HCT116 (cell line): ENCODE measurements at regions not wholly inside any gene's neighbourhood (a gene's known extent, or its start where the extent isn't known, plus 50 kb on each side); places are given as distances from the start of the nearest gene placed in this dataset.

Source experiments
- ATAC-seq: fragments of 200-7000 bp; cut with Tn5 transposase; 2 replicates; pipeline ENCODE4 v1.9.1; 2020; ENCODE audit warnings: mild to moderate bottlenecking, moderate library complexity
- BruUV-seq: library from RNA; stranded (reverse); fragments of 400-500 nt; replicated peaks from 2 replicates; lab custom pipeline; 2021; lab: Mats Ljungman, UMichigan
- CTCF ChIA-PET: fragments of 300-600 bp; sonication (Branson Sonifier 250); formaldehyde crosslinking; loops from one replicate; lab custom pipeline; 2021; ENCODE audit warnings: antibody characterized with exemption; lab: Charles Lee
- POLR2A ChIA-PET: fragments of 300-600, 350-600 bp; sonication (Branson Sonifier 250); formaldehyde crosslinking; loops from one replicate; lab custom pipeline; 2021; ENCODE audit warnings: antibody characterized with exemption; lab: Charles Lee
- RAD21 ChIA-PET, 2 experiments: fragments of 300-600 bp; sonication (Branson Sonifier 250); formaldehyde crosslinking; loops; one replicate each; lab custom pipeline; 2023; ENCODE audit warnings: low total read pairs in 2 of 2; ENCODE audit not compliant: uncharacterized antibody in 2 of 2, unreplicated experiment in 2 of 2, low non-redundant PET in 1 of 2; lab: Charles Lee
- DNase-seq: peaks from one replicate; pipeline ENCODE4 v3.0.0-alpha.2; 2010; ENCODE audit warnings: low read depth, low spot score
- H2AFZ ChIP-seq: fragments of 200-600 bp; shearing (Covaris generic), sonication (generic); 2 replicates; pipeline ENCODE4 v1.6.1; 2017; ENCODE audit warnings: low read depth, mixed run types, mixed read lengths, antibody characterized with exemption, low read length; ENCODE audit not compliant: poor library complexity, severe bottlenecking
- H3K27ac ChIP-seq: 2 replicates; pipeline ENCODE4 v1.5.1; 2012; ENCODE audit warnings: low read depth, low read length
- H3K27me3 ChIP-seq: fragments of 200-600 bp; sonication (generic); 2 replicates; pipeline ENCODE4 v1.6.1; 2016; ENCODE audit warnings: mixed run types, low read length, mixed read lengths; ENCODE audit not compliant: insufficient read depth
- H3K36me3 ChIP-seq, 2 experiments: fragments of 200-500 bp in 1 of 2; fragments of 200-600 bp in 1 of 2; sonication (Bioruptor generic) in 1 of 2; sonication (generic) in 1 of 2; 2 replicates each; pipeline versions ENCODE4 v1.5.1 to v1.6.1; 2014 to 2016; ENCODE audit warnings: low read length in 2 of 2, inconsistent platforms in 1 of 2, mixed read lengths in 1 of 2, mixed run types in 1 of 2; ENCODE audit not compliant: insufficient read depth in 2 of 2, control insufficient read depth in 1 of 2
- H3K4me1 ChIP-seq, 2 experiments: fragments of 200-600 bp in 1 of 2; sonication (generic) in 1 of 2; 2 replicates each; pipeline versions ENCODE4 v1.5.1 to v1.6.1; 2012 to 2017; ENCODE audit warnings: low read length in 2 of 2, inconsistent platforms in 1 of 2, mild to moderate bottlenecking in 1 of 2, mixed read lengths in 1 of 2, mixed run types in 1 of 2, moderate library complexity in 1 of 2; ENCODE audit not compliant: insufficient read depth in 2 of 2, control insufficient read depth in 1 of 2
- H3K4me2 ChIP-seq: fragments of 200-600 bp; sonication (generic); 2 replicates; pipeline ENCODE4 v1.6.1; 2017; ENCODE audit warnings: mixed run types, low read length, mixed read lengths
- H3K4me3 ChIP-seq, 2 experiments: fragments of 200-600 bp in 1 of 2; sonication (generic) in 1 of 2; replicated peaks in 1 of 2; 2 replicates each; pipeline ENCODE4 v1.5.1; 2011 to 2016; ENCODE audit warnings: low read length in 2 of 2, control low read depth in 1 of 2, low read depth in 1 of 2, mild to moderate bottlenecking in 1 of 2, mixed read lengths in 1 of 2, mixed run types in 1 of 2
- H3K79me2 ChIP-seq: fragments of 200-600 bp; sonication (generic); 2 replicates; pipeline ENCODE4 v1.6.1; 2017; ENCODE audit warnings: mild to moderate bottlenecking, mixed run types, low read length, moderate library complexity, mixed read lengths; ENCODE audit not compliant: insufficient read depth
- H3K9ac ChIP-seq: fragments of 200-600 bp; sonication (generic); 2 replicates; pipeline ENCODE4 v1.6.1; 2016; ENCODE audit warnings: low read length, mixed read lengths
- H3K9me2 ChIP-seq: fragments of 200-600 bp; sonication (generic), shearing (Covaris generic); 2 replicates; pipeline ENCODE4 v1.6.1; 2017; ENCODE audit warnings: mixed run types, mild to moderate bottlenecking, moderate library complexity; ENCODE audit not compliant: insufficient read depth
- H3K9me3 ChIP-seq, 2 experiments: fragments of 200-500 bp in 1 of 2; fragments of 200-600 bp in 1 of 2; sonication (Bioruptor generic) in 1 of 2; sonication (generic) in 1 of 2; 2 replicates each; pipeline ENCODE4 v1.6.1; 2014 to 2017; ENCODE audit warnings: low read length in 2 of 2, mixed read lengths in 2 of 2, inconsistent platforms in 1 of 2, low read depth in 1 of 2, mild to moderate bottlenecking in 1 of 2, mixed run types in 1 of 2, moderate library complexity in 1 of 2; ENCODE audit not compliant: control insufficient read depth in 1 of 2, insufficient read depth in 1 of 2
- H4K20me1 ChIP-seq: fragments of 200-600 bp; sonication (generic), shearing (Covaris generic); 2 replicates; pipeline ENCODE4 v1.6.1; 2017; ENCODE audit warnings: mixed run types, mild to moderate bottlenecking, moderate library complexity; ENCODE audit not compliant: insufficient read depth
- CBX3 ChIP-seq: IDR thresholded peaks from 2 replicates; pipeline ENCODE4 v1.6.1; 2012; ENCODE audit warnings: low read depth
- CTCF ChIP-seq, 3 experiments: fragments of 200-600 bp in 1 of 3; sonication (generic) in 1 of 3; IDR thresholded peaks in 2 of 3; conservative IDR thresholded peaks in 1 of 3; 2 replicates each; pipeline ENCODE4 v1.5.1; 2012 to 2017; ENCODE audit warnings: low read depth in 2 of 3, low read length in 2 of 3, antibody characterized with exemption in 1 of 3, borderline replicate concordance in 1 of 3, control low read depth in 1 of 3, mild to moderate bottlenecking in 1 of 3, mixed read lengths in 1 of 3, mixed run types in 1 of 3, moderate library complexity in 1 of 3; ENCODE audit not compliant: insufficient read depth in 1 of 3
- EGR1 ChIP-seq: IDR thresholded peaks from 2 replicates; pipeline ENCODE4 v1.6.1; 2012; ENCODE audit warnings: low read depth
- EZH2phosphoT487 ChIP-seq: fragments of 200-600 bp; IDR thresholded peaks from 2 replicates; pipeline ENCODE4 v1.6.1; 2018; ENCODE audit warnings: antibody characterized with exemption, borderline replicate concordance
- FOSL1 ChIP-seq: IDR thresholded peaks from 2 replicates; pipeline ENCODE4 v1.6.1; 2012; ENCODE audit warnings: low read depth
- POLR2AphosphoS5 ChIP-seq: IDR thresholded peaks from 2 replicates; pipeline ENCODE4 v1.6.1; 2011; ENCODE audit warnings: mild to moderate bottlenecking, low read depth, low read length, moderate library complexity
- SP1 ChIP-seq: IDR thresholded peaks from 2 replicates; pipeline ENCODE4 v1.6.1; 2012; ENCODE audit warnings: low read depth
- intact Hi-C: fragments of 100-400 bp; cut with micrococcal nuclease; formaldehyde crosslinking; loops from 2 replicates; pipeline ENCODE4 v1.10.0; 2022

DNA sequence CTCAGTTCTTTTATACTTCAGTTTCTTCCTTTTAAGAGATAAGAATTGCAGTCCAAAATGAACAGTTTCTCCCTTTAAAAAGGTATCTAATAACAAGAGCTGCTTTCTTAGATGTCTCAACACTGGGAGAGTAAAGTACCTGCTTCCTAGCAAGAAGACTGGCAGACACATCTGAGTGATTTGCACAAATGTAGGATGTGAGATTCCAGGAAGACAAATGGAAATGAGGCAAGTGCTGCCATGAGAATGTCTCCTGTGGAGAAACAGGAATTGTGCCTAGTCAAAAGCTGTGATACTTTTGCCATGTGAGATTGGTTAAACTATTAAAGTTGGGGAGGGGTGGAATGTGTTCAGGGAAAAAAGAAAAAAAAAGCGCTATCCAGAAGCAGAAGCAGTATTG lies 159.1 kb downstream of the HTR1A start:
- Histone ChIP-seq H3K9me3 (peaks cover 0 to 19% of the 10 kb centered on the region in 2 experiments; a peak in 2 of 4 replicates), H3K4me1 (no peaks in the 10 kb centered on the region)
- POLR2A ChIA-PET: no interaction called here

DNA sequence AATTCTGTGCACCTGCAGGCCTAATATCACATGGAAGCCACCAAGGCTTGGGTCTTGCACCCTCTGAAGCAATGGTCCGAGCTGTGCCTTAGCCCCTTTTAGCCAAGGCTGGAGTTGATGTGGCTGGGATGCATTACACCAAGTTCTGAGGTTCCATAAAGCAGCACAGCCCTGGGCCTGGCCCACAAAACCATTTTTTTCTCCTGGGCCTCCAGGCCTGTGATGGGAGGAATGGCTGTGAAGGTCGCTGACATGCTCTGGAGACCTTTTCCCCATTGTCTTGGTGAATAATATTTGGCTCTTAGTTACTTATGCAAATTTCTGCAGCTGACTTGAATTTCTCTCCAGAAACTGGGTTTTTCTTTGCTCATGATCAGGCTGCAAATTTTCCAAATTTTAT lies 167.3 kb downstream of the HTR1A start:
- no peaks in the 10 kb centered on the region for H3K27me3 ChIP-seq
- no peaks in the 10 kb centered on the region for H3K36me3 ChIP-seq
- no peaks in the 10 kb centered on the region for H3K9me2 ChIP-seq
- no peak overlapping the region for H3K27ac ChIP-seq
- TF ChIP-seq CBX3: no peak
- no peak for TF ChIP-seq FOSL1
- no peak for TF ChIP-seq EZH2phosphoT487
- TF ChIP-seq POLR2AphosphoS5: no peak
- TF ChIP-seq EGR1: no peak
- no peak overlapping the region for H3K4me2 ChIP-seq
- no peak overlapping the region for H3K4me3 ChIP-seq
- no peak overlapping the region for H3K9ac ChIP-seq
- ChIA-PET CTCF (no interaction called here), RAD21 (no interaction called here), POLR2A (no interaction called here)
- no peak overlapping the region for H2AFZ ChIP-seq
- ATAC-seq: no peak
- H3K4me1 ChIP-seq: no peaks in the 10 kb centered on the region
- H4K20me1 ChIP-seq: no peaks in the 10 kb centered on the region
- H3K79me2 ChIP-seq: no peaks in the 10 kb centered on the region
- intact Hi-C loops: no loop called here
- H3K9me3 ChIP-seq: peaks cover 0 to 17% of the 10 kb centered on the region in 2 experiments; a peak in 2 of 4 replicates
- no peak for DNase-seq
- no TSS peak for BruUV-seq

More for the DNA sequence above, 159.1 kb downstream of the HTR1A start:
- Histone ChIP-seq H2AFZ (no peak overlapping the region), H3K4me2 (no peak overlapping the region), H3K27me3 (no peaks in the 10 kb centered on the region), H3K27ac (no peak overlapping the region), H4K20me1 (no peaks in the 10 kb centered on the region), H3K36me3 (no peaks in the 10 kb centered on the region), H3K79me2 (no peaks in the 10 kb centered on the region), H3K9ac (no peak overlapping the region), H3K4me3 (no peak overlapping the region), H3K9me2 (no peaks in the 10 kb centered on the region)
- CTCF ChIA-PET: no interaction called here
- no TSS peak for BruUV-seq
- ATAC-seq: no peak
- RAD21 ChIA-PET: no interaction called here
- no peak for DNase-seq
- intact Hi-C loops: no loop called here
- TF ChIP-seq CTCF (IDR thresholded peaks at IDR 0.05 in 2 of 3, conservative IDR thresholded peaks at IDR 0.05 in 1 of 3; ENCODE audit: borderline replicate concordance in 1 of 3, insufficient read depth in 1 of 3, low read depth in 2 of 3, low read length in 2 of 3) (no peak), SP1 (no peak)
